NCI-H1930 (cell line): ENCODE measurements at regions not wholly inside any gene's neighbourhood (a gene's known extent, or its start where the extent isn't known, plus 50 kb on each side); places are given as distances from the start of the nearest gene placed in this dataset.
A peak's percentile ranks its signal among the peaks of the same experiment; 100 is the strongest.
"Not testable (repeated sequence)": the region's sequence is repeated elsewhere in the genome, so short reads cannot be mapped to it uniquely, and the experiment has no call there.

Experiments used
- DNase-seq, 2 experiments: peaks; one replicate each; lab custom pipeline; 2025; lab: John Stamatoyannopoulos, UW

DNA sequence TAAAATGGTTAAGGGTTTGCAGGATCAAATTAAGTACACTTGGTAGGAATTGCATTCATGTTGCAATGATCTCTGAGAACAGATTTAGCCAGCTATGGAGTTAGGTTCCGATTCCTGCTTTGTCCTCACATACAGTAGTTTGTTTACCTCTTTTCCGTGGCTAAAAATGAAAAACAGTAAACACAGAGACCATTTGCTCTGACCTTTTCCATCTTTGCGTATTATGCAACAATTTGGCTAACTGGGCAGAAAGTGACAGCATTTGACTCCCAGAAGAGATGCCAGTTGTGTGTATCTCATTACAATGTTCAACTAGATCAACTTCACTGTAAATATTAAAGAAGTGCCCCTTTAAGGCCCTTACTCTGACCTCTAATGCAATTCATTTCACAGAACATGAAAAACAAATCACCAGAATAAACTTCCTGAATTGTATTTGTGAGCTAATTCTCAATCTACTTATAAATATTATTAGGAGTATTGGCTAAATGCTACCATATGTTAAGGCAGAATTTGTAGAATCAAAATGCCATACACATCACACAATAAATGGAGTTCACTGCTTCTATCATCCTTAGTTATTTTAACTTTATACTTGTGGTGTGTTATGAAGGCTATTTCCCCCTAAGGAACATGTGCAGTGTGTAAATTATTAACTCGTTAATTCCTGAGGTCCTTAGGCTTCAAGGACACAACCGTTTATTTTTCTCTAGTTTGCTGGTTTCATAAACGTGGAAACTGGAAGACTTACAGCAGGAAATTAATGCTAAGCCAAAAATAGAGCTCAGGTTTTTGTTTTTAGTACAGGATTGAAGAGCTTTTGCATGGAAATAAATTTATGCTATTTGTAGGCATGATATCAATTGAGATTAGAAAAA, 380.7 kb upstream of the CITED2 start:
- no peak for DNase-seq

DNA sequence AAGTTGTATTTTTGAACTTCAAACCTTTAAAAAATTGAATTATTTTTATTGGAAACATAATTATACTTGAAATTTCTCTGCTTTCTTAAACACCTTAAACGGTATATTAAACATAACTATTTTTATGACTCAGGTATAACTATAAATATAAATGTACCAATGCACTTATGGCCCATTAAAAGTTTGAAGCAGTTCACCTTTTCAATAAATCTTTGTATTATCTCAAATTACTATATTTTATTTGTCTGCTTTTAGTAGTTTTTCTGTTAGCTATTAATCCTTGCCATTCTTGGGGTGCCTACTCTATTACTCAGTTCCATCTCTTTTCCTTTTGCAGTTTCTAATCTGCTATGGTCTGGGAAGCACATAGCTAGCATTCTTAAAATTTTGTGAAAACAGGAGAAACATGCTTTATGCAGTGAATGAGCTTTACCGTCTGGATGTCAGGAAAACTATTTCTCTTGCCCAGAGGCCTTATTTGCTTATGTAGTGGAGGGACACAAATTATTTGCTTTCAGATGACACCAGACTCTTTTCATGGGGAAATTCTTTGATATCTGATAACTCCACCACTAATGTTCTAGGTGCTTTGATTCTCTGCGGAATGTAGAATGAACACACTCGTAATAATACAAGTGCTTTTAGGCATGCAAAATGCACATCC, 378.9 kb upstream of the CITED2 start:
- DNase-seq = no peak

DNA sequence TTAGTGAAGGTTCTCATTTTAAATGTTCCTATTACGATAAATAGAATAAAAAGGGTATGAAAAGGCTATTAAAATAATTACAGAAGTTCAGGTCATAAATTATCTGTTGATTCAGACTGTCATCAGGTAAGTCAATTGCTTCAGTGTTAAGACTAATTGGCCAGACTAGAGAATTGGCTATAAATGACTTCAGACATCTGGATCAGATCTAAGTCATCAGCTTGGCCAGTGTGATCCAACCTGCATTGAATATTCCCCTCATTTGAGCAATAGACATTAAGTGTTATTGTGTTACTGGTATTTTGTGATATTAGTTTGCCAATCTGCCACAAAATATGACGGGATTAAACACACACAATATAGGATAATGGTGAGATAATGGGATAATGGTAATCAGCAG, 377.6 kb upstream of the CITED2 start:
- DNase-seq = peak; percentile 75 to 79

GRCh38 chr6:139751179-139751578, 376.7 kb upstream of the CITED2 start:
- no peak for DNase-seq

GRCh38 chr6:139748353-139749146, 374.1 kb upstream of the CITED2 start:
- DNase-seq = no peak

- DNase-seq = no peak
Observed at GRCh38 chr6:139747154-139747553, 372.7 kb upstream of the CITED2 start.

- DNase-seq = no peak
Observed at GRCh38 chr6:139744891-139745290, 370.4 kb upstream of the CITED2 start.

DNA sequence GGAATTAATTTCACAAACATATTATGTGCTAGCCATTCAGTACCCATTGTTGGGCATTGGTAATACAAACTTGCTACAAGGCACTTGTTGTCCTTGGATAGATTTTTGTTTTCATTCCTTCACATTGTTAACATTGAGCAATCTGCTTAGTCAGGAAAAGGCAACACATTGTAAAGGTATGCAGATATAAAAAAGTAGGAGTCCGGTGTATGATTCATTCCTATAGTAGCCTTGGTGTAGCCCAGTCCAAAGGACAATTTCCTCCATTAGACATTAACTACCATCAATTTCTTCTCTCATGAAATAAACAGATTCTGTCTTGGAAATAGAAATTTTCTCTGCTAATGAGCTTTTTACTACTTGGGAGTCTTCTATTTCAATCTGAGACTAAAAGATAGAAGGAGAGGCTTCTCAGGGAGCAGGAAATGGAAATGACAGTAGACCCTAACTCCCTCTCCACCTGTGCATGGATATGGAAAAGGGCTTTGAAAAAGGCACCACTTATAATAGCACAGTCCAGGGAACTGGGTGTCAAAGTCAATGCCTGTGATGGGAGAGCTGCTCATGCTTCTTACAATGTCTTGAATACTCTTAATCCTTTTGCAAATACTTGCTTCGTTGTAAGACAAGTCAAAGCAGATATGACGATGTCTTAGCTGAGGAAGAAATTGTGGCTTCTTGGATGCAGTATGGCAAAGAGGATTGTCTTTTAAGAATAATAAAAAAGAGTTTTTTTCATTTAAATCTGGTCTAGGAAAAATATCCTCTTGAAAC, 369.4 kb upstream of the CITED2 start:
- no peak for DNase-seq

- DNase-seq = no peak
Observed at GRCh38 chr6:139742671-139743070, 368.2 kb upstream of the CITED2 start.

DNA sequence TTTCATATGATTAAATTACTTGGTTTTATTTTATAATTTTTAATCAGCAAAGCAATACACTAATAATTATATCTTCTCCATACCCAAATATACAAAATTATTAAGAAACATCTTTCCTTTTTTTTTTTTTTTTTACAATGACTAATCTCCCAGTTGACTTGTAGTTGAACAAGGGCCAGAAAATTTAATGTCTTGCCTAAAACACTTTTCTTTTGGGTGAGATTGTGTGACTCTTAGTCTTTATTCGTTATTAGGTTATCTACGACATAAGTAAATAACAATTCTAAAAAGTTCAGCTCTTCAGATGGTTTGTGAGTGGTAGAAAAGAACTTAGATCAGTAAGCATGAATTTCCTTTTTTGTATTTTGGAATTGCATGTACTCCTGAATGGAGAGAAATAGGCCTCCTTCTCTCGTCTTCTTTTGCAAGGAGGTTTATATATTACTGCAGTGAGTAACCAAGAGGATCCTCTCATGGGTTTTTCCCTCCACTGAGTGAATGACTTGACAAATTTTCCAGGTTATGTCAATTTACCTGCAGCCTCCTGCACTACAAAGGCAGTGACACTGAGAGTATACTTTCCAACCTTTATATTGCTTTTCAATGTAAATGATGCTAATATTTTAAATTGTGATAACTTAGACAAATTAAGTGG, 364.5 kb upstream of the CITED2 start:
- no peak for DNase-seq

GRCh38 chr6:139736325-139736906, 362.0 kb upstream of the CITED2 start:
- no peak for DNase-seq

DNA sequence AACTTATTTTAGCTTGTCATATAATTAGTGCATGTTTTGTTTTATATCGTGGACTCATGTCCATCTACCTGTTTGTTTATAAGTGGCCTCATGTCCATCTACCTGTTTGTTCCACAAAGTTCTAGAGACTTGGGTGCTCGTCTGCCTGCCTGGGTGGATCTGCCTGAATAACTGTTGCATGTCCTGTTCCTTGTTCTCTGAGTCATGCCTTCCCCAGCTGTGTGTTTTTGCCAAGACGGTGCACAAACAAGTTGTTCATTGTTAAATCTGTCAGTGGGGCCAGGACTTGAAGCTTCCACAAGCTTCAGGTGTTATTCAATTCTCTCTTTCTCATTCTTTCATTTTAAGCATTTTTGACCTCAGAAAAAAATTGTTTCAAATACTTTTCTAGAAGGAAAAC, 358.0 kb upstream of the CITED2 start:
- DNase-seq = no peak

- DNase-seq = no peak
Observed at GRCh38 chr6:139730340-139730974, 356.0 kb upstream of the CITED2 start.

- DNase-seq = no peak
Observed at GRCh38 chr6:139728876-139729427, 354.5 kb upstream of the CITED2 start.

GRCh38 chr6:139726272-139726671, 351.8 kb upstream of the CITED2 start:
- DNase-seq = not testable (repeated sequence)

DNA sequence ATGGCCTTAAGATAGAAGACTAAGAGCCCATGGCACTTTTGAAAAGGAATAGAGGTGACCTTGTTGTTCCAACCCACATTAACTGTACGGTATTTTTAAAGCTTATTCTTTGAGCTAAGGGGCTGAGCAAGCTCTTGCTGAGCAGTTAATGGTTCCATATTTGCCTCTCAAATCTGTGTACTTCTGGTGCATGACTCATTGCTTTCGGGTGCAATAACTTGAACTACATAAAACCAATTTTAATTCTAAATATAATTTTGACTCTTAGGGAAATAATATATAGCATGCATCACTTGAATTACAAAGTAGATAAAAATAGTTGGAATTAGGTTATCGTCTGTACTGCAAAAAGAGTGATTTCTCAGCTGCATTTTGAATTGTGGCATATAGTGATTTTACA, 348.1 kb upstream of the CITED2 start:
- peak in 1 of 2 experiments; percentile 18 for DNase-seq

DNA sequence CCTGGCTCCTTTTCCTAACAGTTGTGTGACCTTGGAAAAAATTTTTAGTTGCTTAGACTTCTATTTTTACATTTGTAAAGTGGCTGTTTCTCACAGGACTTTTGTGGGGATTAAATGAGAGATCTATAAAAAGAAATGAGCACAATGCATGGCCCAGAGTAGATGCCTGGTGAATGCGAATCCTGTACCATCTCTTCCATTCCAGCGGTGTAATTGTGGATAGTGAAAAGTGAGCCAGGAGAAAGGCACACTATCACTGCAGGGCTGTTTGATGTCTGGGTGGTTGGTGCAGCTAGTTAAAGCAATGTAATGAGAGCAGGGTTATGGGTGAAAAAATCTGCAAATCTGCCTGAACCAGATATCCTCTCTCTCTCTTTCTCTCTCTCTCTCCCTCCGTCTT, 347.5 kb upstream of the CITED2 start:
- no peak for DNase-seq

GRCh38 chr6:139713900-139714506, 339.6 kb upstream of the CITED2 start:
- DNase-seq = no peak

DNA sequence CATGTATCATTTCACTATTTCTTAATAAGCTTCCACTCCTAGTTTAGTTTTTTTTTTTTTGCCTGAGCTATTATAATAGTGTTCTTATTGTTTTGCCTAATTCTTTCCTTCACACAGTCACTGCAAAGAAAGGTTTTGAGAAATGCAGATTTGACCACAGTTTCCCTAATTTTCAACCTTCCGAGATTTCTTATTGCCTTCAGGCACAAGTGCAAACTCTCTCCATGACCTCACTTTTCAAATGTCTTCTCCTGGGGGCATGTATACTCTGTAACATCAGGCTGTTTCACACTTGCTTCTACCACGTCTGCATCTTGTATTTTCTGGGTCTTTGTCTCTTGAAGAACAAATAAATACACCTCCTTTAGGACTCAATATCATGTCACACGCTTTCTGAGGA, 339.0 kb upstream of the CITED2 start:
- no peak for DNase-seq

- no peak for DNase-seq
Observed at GRCh38 chr6:139712830-139713229, 338.4 kb upstream of the CITED2 start.
